ENCODE measurements at regions not wholly inside any gene's neighbourhood (a gene's known extent, or its start where the extent isn't known, plus 50 kb on each side); places are given as distances from the start of the nearest gene placed in this dataset.

DNA sequence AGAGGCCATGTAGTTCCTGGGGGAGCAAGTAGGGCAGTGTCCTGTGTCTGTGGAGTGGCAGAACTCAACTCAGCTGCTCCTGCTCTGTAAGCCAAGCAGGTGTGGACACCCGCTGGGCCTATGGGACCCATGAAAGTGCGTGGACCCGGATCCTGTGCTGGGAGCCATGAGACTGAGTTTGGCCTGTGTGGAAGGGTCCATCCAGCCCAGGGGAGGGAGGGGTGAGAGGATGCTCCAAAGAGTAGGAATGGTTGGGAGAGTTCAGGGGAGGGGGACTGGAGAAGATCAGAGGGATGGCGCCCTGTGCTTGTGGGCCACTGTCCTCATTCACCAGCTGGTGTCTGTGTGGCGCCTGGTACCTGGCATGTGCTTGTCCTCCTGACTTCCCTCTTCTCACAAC is 226.4 kb upstream of the HS6ST1 start:
- H3K4me3 ChIP-seq (ENCODE audit: low read depth in 1 of 2, low read length in 2 of 2), result no peak overlapping the region
- no peaks in the 10 kb centered on the region for H3K4me1 ChIP-seq (ENCODE audit: insufficient read depth, low read length)
- no peaks in the 10 kb centered on the region for H3K9me3 ChIP-seq (ENCODE audit: low read length)
- no peaks in the 10 kb centered on the region for H3K27me3 ChIP-seq (ENCODE audit: control insufficient read depth in 1 of 2, insufficient read depth in 2 of 2, low read length in 2 of 2)
- H3K9ac ChIP-seq (ENCODE audit: low read length), result no peak overlapping the region
- no peak overlapping the region for H3K27ac ChIP-seq (ENCODE audit: low read depth, low read length)
- no peaks in the 10 kb centered on the region for H3K36me3 ChIP-seq (ENCODE audit: insufficient read depth, low read length)

DNA sequence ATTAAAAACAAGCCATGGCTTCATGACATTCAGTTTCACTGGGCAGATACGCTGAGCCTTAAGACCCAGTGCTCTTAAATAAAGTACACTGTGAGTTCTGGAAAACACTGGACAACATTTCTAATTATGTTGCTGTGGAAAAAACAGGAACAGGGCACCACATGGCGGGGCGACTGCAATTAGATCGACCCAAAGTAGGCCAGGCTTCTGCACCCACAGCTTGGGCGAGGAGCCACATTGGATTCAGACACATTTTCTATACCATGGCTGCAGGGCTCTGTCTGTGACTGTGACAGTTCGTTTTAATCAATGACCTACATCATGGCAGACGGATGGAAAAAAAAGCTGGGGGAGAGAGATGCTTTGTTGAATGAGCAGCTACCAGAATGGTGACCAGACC is 227.2 kb upstream of the HS6ST1 start:
- Histone ChIP-seq H3K9ac (ENCODE audit: low read length) (no peak overlapping the region), H3K36me3 (ENCODE audit: insufficient read depth, low read length) (no peaks in the 10 kb centered on the region), H3K4me1 (ENCODE audit: insufficient read depth, low read length) (no peaks in the 10 kb centered on the region), H3K9me3 (ENCODE audit: low read length) (no peaks in the 10 kb centered on the region), H3K27ac (ENCODE audit: low read depth, low read length) (no peak overlapping the region), H3K27me3 (ENCODE audit: control insufficient read depth in 1 of 2, insufficient read depth in 2 of 2, low read length in 2 of 2) (no peaks in the 10 kb centered on the region), H3K4me3 (ENCODE audit: low read depth in 1 of 2, low read length in 2 of 2) (no peak overlapping the region)

GRCh38 chr2:128547667-128548066 is 229.0 kb upstream of the HS6ST1 start:
- Histone ChIP-seq H3K4me3 (ENCODE audit: low read depth in 1 of 2, low read length in 2 of 2) (no peak overlapping the region), H3K4me1 (ENCODE audit: insufficient read depth, low read length) (no peaks in the 10 kb centered on the region), H3K9ac (ENCODE audit: low read length) (no peak overlapping the region), H3K9me3 (ENCODE audit: low read length) (no peaks in the 10 kb centered on the region), H3K27me3 (ENCODE audit: control insufficient read depth in 1 of 2, insufficient read depth in 2 of 2, low read length in 2 of 2) (no peaks in the 10 kb centered on the region), H3K36me3 (ENCODE audit: insufficient read depth, low read length) (no peaks in the 10 kb centered on the region), H3K27ac (ENCODE audit: low read depth, low read length) (no peak overlapping the region)

DNA sequence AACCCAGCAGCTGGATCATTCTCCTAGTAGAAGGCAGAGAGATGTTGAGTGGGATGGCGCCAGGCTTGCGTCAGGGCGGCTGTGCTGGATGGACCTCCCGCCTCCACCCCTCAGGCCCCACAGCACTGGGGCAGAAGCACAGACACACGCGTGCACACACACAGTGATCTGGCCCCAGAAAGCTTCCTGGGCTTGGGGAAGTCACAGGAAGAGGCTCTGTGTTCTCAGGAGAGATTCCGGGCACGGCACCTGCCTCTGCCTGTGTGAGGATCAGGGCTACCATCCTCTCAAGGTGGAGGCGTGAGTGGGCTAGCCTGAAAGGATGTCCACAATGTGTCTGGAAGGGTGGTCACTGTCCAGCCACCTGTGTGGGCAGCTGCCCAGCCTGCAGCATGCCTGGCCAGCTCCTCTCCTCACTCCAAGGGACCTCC is 229.8 kb upstream of the HS6ST1 start:
- Histone ChIP-seq H3K4me1 (ENCODE audit: insufficient read depth, low read length) (no peaks in the 10 kb centered on the region), H3K9me3 (ENCODE audit: low read length) (no peaks in the 10 kb centered on the region), H3K9ac (ENCODE audit: low read length) (no peak overlapping the region), H3K36me3 (ENCODE audit: insufficient read depth, low read length) (no peaks in the 10 kb centered on the region), H3K27ac (ENCODE audit: low read depth, low read length) (no peak overlapping the region), H3K4me3 (ENCODE audit: low read depth in 1 of 2, low read length in 2 of 2) (no peak overlapping the region), H3K27me3 (ENCODE audit: control insufficient read depth in 1 of 2, insufficient read depth in 2 of 2, low read length in 2 of 2) (no peaks in the 10 kb centered on the region)

DNA sequence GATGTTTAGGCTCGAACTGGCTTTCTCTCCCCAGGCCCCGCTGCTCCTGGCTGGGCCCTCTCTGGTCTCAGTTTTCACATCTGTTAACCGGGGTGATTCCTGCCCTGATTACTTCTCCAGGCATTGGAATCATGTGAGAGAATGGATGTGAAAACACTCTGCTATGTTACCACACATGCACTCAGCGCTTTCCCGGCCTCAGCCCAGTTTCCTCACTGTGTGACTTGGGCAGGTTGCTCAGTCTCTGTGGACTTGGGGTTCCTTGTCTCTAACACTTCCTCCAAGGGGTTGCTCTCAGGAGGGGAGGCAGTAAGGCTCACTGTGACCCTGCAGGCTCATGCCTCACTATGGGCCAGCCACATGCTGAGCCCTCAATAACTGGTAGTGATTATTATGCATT is 230.4 kb upstream of the HS6ST1 start:
- no peaks in the 10 kb centered on the region for H3K36me3 ChIP-seq (ENCODE audit: insufficient read depth, low read length)
- H3K9ac ChIP-seq (ENCODE audit: low read length), result no peak overlapping the region
- no peaks in the 10 kb centered on the region for H3K27me3 ChIP-seq (ENCODE audit: control insufficient read depth in 1 of 2, insufficient read depth in 2 of 2, low read length in 2 of 2)
- no peak overlapping the region for H3K4me3 ChIP-seq (ENCODE audit: low read depth in 1 of 2, low read length in 2 of 2)
- H3K9me3 ChIP-seq (ENCODE audit: low read length), result no peaks in the 10 kb centered on the region
- no peaks in the 10 kb centered on the region for H3K4me1 ChIP-seq (ENCODE audit: insufficient read depth, low read length)
- H3K27ac ChIP-seq (ENCODE audit: low read depth, low read length), result no peak overlapping the region

GRCh38 chr2:128549646-128550260 is 231.1 kb upstream of the HS6ST1 start:
- Histone ChIP-seq H3K9me3 (ENCODE audit: low read length) (no peaks in the 10 kb centered on the region), H3K9ac (ENCODE audit: low read length) (no peak overlapping the region), H3K27ac (ENCODE audit: low read depth, low read length) (no peak overlapping the region), H3K4me1 (ENCODE audit: insufficient read depth, low read length) (no peaks in the 10 kb centered on the region), H3K36me3 (ENCODE audit: insufficient read depth, low read length) (no peaks in the 10 kb centered on the region), H3K4me3 (ENCODE audit: low read depth in 1 of 2, low read length in 2 of 2) (no peak overlapping the region), H3K27me3 (ENCODE audit: control insufficient read depth in 1 of 2, insufficient read depth in 2 of 2, low read length in 2 of 2) (no peaks in the 10 kb centered on the region)

DNA sequence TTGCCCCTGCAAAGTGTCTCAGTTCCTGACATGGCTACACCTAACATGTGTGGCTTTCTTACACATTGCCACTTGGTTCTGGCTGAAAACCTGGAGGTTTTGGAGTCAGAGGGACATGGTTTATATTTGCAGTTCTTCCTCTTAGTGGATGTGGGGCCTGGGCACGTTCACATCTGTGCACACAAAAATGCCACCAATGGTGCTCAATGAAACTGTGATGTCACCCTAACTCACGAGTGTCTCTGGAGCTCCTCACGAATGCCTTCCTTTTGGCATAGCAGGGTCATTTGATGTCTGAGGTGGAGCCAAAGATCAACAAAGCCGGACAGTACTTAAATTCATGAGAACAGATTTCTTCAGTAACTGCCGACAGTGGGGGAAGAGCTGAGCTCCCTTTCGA is 231.7 kb upstream of the HS6ST1 start:
- H3K27me3 ChIP-seq (ENCODE audit: control insufficient read depth in 1 of 2, insufficient read depth in 2 of 2, low read length in 2 of 2), result no peaks in the 10 kb centered on the region
- H3K9ac ChIP-seq (ENCODE audit: low read length), result no peak overlapping the region
- H3K27ac ChIP-seq (ENCODE audit: low read depth, low read length), result no peak overlapping the region
- no peaks in the 10 kb centered on the region for H3K36me3 ChIP-seq (ENCODE audit: insufficient read depth, low read length)
- H3K4me1 ChIP-seq (ENCODE audit: insufficient read depth, low read length), result no peaks in the 10 kb centered on the region
- no peak overlapping the region for H3K4me3 ChIP-seq (ENCODE audit: low read depth in 1 of 2, low read length in 2 of 2)
- H3K9me3 ChIP-seq (ENCODE audit: low read length), result no peaks in the 10 kb centered on the region

- Histone ChIP-seq H3K4me1 (ENCODE audit: insufficient read depth, low read length) (no peaks in the 10 kb centered on the region), H3K9ac (ENCODE audit: low read length) (no peak overlapping the region), H3K4me3 (ENCODE audit: low read depth in 1 of 2, low read length in 2 of 2) (no peak overlapping the region), H3K27ac (ENCODE audit: low read depth, low read length) (no peak overlapping the region), H3K27me3 (ENCODE audit: control insufficient read depth in 1 of 2, insufficient read depth in 2 of 2, low read length in 2 of 2) (no peaks in the 10 kb centered on the region), H3K9me3 (ENCODE audit: low read length) (no peaks in the 10 kb centered on the region), H3K36me3 (ENCODE audit: insufficient read depth, low read length) (no peaks in the 10 kb centered on the region)
Measured at GRCh38 chr2:128550801-128551416, 232.2 kb upstream of the HS6ST1 start.

DNA sequence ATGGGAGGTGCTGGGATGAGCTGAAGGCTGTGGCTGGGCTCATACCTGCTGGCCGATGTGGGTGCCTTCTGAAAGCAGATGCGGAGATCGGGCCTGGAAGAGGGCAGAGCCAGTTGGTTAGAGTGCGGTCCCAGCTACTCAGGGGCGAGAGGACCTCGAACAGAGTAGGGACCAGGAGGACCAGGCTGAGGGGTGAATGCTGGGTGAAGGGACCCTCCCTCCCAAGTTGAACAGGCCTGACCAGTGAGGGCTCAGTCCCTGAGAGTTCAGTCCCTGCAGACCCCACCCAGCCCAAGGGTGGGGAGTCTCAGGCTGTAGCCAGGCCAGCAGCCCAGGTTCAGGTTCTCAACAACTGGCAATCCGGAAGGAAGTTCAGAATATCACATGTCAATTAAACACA is 232.8 kb upstream of the HS6ST1 start:
- Histone ChIP-seq H3K9me3 (ENCODE audit: low read length) (no peaks in the 10 kb centered on the region), H3K36me3 (ENCODE audit: insufficient read depth, low read length) (no peaks in the 10 kb centered on the region), H3K27ac (ENCODE audit: low read depth, low read length) (no peak overlapping the region), H3K4me3 (ENCODE audit: low read depth in 1 of 2, low read length in 2 of 2) (no peak overlapping the region), H3K9ac (ENCODE audit: low read length) (no peak overlapping the region), H3K4me1 (ENCODE audit: insufficient read depth, low read length) (no peaks in the 10 kb centered on the region), H3K27me3 (ENCODE audit: control insufficient read depth in 1 of 2, insufficient read depth in 2 of 2, low read length in 2 of 2) (no peaks in the 10 kb centered on the region)

DNA sequence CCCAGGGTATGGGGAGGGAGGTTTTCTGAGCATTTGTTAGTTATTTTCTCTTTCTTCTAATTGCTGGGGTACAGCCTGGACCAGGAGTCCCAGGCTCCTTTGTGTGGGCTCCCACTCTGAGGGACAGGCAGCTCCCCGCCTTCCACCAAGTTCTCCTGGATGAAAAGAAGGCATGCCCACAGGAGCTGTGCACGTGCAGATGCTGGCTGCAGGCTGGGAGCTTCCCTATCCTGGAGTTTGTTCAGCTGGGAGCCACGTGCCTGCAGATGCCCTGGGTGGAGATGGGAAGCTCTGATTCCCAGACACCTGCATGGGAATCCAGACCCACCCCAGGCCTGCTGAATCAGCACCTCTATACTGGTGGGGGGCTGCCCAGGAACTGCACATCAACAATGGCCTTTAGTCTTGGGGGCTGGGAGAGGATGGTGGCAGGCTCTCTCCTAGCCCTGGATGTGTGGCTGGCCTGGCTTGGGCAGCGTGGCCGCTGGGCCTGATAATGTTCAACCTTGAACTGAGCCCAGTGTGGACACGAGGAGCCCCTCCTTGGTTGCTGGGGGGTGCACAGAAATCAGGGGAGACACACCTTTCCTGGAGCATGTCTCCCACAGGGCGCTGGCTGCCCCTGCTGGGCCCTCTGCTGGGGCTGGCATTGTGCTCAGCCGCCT is 233.6 kb upstream of the HS6ST1 start:
- no peak overlapping the region for H3K4me3 ChIP-seq (ENCODE audit: low read depth in 1 of 2, low read length in 2 of 2)
- H3K4me1 ChIP-seq (ENCODE audit: insufficient read depth, low read length), result no peaks in the 10 kb centered on the region
- no peak overlapping the region for H3K9ac ChIP-seq (ENCODE audit: low read length)
- H3K9me3 ChIP-seq (ENCODE audit: low read length), result no peaks in the 10 kb centered on the region
- H3K27me3 ChIP-seq (ENCODE audit: control insufficient read depth in 1 of 2, insufficient read depth in 2 of 2, low read length in 2 of 2), result no peaks in the 10 kb centered on the region
- H3K36me3 ChIP-seq (ENCODE audit: insufficient read depth, low read length), result no peaks in the 10 kb centered on the region
- H3K27ac ChIP-seq (ENCODE audit: low read depth, low read length), result no peak overlapping the region

DNA sequence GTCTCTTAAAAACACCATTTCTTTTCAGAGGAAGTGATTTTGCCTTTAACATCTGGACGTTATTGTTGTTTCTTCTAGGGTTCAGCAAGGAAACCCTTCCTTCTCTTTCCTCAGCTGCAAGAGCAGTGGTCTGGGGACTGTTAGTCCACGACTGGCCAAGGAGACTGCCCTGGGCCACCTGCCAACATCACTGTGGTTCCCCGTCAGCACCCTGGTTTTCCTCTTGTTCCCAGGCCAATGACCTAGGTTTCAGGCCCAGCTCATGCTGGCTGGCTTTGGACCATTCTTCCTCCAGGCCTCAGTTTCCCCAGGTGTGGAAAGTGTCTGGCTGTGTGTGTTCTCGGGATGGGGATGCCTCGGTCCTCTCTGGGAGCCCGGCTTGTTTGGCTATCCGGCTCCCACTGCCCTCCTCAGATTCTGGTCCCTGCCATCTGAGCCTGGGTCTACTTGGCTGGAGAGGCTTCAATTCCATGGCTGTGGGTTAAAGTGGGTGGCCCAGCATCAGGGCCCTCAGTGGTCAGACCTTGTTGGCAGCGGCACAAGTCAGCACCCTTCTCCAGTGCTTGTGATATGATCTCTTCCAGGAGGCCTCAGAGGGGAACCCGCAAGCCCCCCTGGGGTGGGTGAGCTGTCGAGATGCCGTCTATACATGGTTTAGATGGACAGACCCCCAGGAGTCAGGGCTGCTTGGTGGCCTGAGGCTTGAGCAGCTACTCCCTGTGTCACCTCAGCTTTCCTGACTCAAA is 234.3 kb upstream of the HS6ST1 start:
- Histone ChIP-seq H3K36me3 (ENCODE audit: insufficient read depth, low read length) (no peaks in the 10 kb centered on the region), H3K9me3 (ENCODE audit: low read length) (no peaks in the 10 kb centered on the region), H3K27ac (ENCODE audit: low read depth, low read length) (no peak overlapping the region), H3K4me3 (ENCODE audit: low read depth in 1 of 2, low read length in 2 of 2) (no peak overlapping the region), H3K27me3 (ENCODE audit: control insufficient read depth in 1 of 2, insufficient read depth in 2 of 2, low read length in 2 of 2) (no peaks in the 10 kb centered on the region), H3K9ac (ENCODE audit: low read length) (no peak overlapping the region), H3K4me1 (ENCODE audit: insufficient read depth, low read length) (no peaks in the 10 kb centered on the region)

All from muscle layer of colon (tissue), 2 donors.